ENCODE measurements at regions not wholly inside any gene's neighbourhood (a gene's known extent, or its start where the extent isn't known, plus 50 kb on each side); places are given as distances from the start of the nearest gene placed in this dataset.

- RAD21 ChIA-PET (ENCODE audit: low non-redundant PET in 1 of 2, low total read pairs in 2 of 2, uncharacterized antibody in 2 of 2, unreplicated experiment in 2 of 2) = no interaction called here
- Histone ChIP-seq H3K36me3 (ENCODE audit: control insufficient read depth in 1 of 2, insufficient read depth in 2 of 2, low read length in 2 of 2) (no peaks in the 10 kb centered on the region), H3K79me2 (ENCODE audit: insufficient read depth, low read length) (no peaks in the 10 kb centered on the region), H4K20me1 (ENCODE audit: insufficient read depth) (no peaks in the 10 kb centered on the region), H3K4me1 (ENCODE audit: control insufficient read depth in 1 of 2, insufficient read depth in 2 of 2, low read length in 2 of 2) (no peaks in the 10 kb centered on the region), H3K27me3 (ENCODE audit: insufficient read depth, low read length) (peaks cover 30% of the 10 kb centered on the region), H2AFZ (ENCODE audit: low read depth, low read length, poor library complexity, severe bottlenecking) (no peak overlapping the region), H3K9me2 (ENCODE audit: insufficient read depth) (no peaks in the 10 kb centered on the region), H3K27ac (ENCODE audit: low read depth, low read length) (no peak overlapping the region), H3K9ac (ENCODE audit: low read length) (no peak overlapping the region), H3K4me2 (ENCODE audit: low read length) (no peak overlapping the region), H3K4me3 (replicated peaks in 1 of 2; ENCODE audit: low read depth in 1 of 2, low read length in 2 of 2) (no peak overlapping the region), H3K9me3 (ENCODE audit: control insufficient read depth in 1 of 2, insufficient read depth in 1 of 2, low read depth in 1 of 2, low read length in 2 of 2) (no peaks in the 10 kb centered on the region)
- DNase-seq (ENCODE audit: low read depth, low spot score) = no peak
- no peak for ATAC-seq
- no TSS peak for BruUV-seq (replicated peaks)
- intact Hi-C loops (cut with micrococcal nuclease) = no loop called here
- CTCF ChIA-PET = no interaction called here
- no peak for TF ChIP-seq FOSL1 (IDR thresholded peaks at IDR 0.05; ENCODE audit: low read depth)
- no peak for TF ChIP-seq ELF1 (IDR thresholded peaks at IDR 0.05; ENCODE audit: borderline replicate concordance, low read depth)
- no peak for TF ChIP-seq SP1 (IDR thresholded peaks at IDR 0.05; ENCODE audit: low read depth)
- no peak for TF ChIP-seq REST (IDR thresholded peaks at IDR 0.05; ENCODE audit: low read depth)
- TF ChIP-seq POLR2AphosphoS5 (IDR thresholded peaks at IDR 0.05; ENCODE audit: low read depth, low read length) = no peak
- no peak for TF ChIP-seq ZNF274 (IDR thresholded peaks at IDR 0.05; ENCODE audit: low read depth, low read length)
- TF ChIP-seq POLR2A (IDR thresholded peaks at IDR 0.05; ENCODE audit: borderline replicate concordance, extremely low read depth, insufficient read depth, insufficient read length) = no peak
- no peak for TF ChIP-seq SIN3A (IDR thresholded peaks at IDR 0.05; ENCODE audit: low read depth)
- no peak for TF ChIP-seq CTCF (IDR thresholded peaks at IDR 0.05 in 2 of 3, conservative IDR thresholded peaks at IDR 0.05 in 1 of 3; ENCODE audit: borderline replicate concordance in 1 of 3, insufficient read depth in 1 of 3, low read depth in 2 of 3, low read length in 2 of 3)
- TF ChIP-seq EZH2 (IDR thresholded peaks at IDR 0.05) = no peak
- TF ChIP-seq CEBPB (IDR thresholded peaks at IDR 0.05; ENCODE audit: low read depth) = no peak
- no peak for TF ChIP-seq TCF7L2 (IDR thresholded peaks at IDR 0.05; ENCODE audit: borderline replicate concordance, extremely low read depth, insufficient read depth, insufficient read length)
- TF ChIP-seq EZH2phosphoT487 (IDR thresholded peaks at IDR 0.05; ENCODE audit: borderline replicate concordance) = no peak
- TF ChIP-seq MAX (IDR thresholded peaks at IDR 0.05) = no peak
- TF ChIP-seq JUND (IDR thresholded peaks at IDR 0.05) = no peak
- no peak for TF ChIP-seq ZBTB33 (IDR thresholded peaks at IDR 0.05; ENCODE audit: extremely low read depth, insufficient replicate concordance, low read length)
- no peak for TF ChIP-seq ATF3 (IDR thresholded peaks at IDR 0.05)
- TF ChIP-seq SRF (IDR thresholded peaks at IDR 0.05; ENCODE audit: low read depth) = no peak
- POLR2A ChIA-PET = no interaction called here
These were observed 53.8 kb downstream of the GJD2 start for GRCh38 chr15:34700891-34701427.
